ENCODE measurements at regions not wholly inside any gene's neighbourhood (a gene's known extent, or its start where the extent isn't known, plus 50 kb on each side); places are given as distances from the start of the nearest gene placed in this dataset.
"Not testable (repeated sequence)": the region's sequence is repeated elsewhere in the genome, so short reads cannot be mapped to it uniquely, and the experiment has no call there.

DNA sequence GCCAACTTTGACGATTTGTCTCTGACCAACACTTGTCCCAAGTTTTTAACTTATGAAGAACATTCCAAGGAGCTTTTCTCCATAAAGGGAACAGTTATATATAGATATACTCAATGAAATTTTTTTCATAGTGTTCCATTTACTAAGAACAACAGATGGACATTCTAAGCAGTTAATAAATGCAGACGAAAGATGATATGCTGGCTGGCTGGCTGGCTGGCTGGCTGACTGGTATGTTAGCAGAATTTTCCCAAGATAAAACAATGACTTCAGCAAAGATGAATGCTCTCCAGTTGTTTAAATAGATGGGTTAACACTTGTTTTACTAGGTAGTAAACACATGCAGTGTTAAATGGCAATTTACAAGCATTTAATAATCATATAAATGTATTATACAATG is 62.2 kb downstream of the SPANXN3 start:
- DNase-seq: no peak

DNA sequence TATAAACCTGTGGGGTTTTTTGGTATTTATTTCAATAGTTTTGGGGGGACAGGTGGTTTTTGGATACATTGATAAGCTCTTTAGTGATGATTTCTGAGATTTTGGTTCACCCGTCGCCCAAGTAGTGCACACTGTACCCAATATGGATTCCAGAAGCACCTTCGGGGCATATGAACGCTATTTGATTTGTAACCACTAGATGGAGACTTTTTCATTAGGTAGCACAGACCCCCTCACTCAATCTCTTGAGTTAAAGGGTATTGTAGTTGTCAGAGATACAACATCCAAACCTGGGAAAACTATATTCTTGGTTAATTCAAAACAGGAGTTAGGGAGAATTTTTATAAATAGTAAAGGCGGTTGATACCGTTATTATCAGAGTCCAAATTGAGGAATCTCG is 79.8 kb downstream of the SPANXN3 start:
- DNase-seq: no peak

DNA sequence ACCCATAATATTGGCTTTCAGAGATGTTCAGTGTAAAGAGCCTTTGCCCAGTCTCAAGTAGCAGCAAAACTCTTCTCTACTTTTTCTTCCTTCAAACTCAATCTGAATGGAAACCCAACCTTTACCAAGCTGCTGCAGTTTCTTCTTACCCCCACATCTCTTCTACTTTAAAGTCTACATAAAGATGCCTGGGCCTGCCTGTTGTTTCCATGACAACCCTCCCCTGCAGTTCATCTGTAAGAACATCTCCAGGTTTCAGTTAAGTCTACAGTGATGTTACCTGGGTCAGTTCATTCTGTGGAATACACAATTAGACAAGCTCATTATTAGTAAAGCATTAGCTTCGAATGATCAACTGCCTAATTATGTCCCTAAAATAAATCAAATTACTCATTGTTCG is 81.4 kb downstream of the SPANXN3 start:
- no peak for DNase-seq

DNA sequence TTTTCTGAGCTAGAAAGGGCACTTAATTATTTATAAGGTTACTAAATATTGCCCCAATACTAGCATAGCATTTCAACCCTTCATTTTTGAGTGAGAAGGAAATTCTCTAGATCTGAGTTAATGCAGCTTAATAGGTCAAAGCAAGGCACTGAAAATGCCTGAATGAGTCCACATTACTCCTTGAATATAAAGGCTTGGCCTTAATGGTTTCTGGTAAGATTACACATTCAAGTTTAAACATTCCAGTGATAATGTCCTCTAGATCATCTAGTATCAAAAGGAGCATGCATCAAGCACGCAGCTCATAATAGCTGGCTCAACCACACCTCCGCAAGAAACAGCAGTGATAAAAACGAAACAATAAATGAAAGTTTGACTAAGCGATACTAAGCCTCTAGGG is 87.5 kb downstream of the SPANXN3 start:
- no peak for DNase-seq

DNA sequence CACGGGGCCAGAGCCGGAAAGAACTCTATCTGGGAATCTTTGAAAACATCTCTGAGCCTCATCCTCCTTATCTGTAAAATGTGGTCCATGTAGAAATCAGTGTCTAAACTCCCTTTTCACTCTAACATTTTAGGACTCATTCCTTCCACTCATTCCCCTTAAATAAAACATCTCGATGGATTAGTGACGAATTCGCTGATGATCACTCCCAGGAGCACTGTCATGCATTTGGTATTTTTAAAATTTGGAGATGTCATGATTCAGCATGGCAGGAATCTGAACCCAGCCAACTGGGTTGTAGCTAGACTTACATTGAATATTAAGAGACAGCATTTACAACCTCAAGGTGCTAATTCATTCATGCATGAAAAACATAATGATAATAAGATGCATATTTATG is 88.1 kb downstream of the SPANXN3 start:
- no peak for DNase-seq

DNA sequence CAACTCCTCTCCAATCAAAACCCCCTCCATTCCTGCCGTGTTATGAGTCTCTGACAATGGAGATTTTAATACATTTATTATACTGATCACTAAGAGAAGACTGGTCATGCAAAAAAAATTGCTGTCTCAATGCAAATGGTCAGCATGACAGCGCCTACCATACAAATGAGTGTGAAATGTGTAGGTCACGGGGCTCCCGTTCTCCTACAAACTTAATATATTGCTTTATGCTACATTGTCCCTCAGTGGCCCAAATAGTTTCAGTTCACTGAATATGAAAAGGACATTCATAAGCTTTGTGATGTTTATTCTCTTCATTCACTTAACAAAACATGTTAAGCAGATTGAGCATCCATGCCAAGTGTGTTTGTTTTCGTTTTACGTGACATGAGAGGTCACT is 116.1 kb downstream of the SPANXN3 start:
- DNase-seq: no peak

DNA sequence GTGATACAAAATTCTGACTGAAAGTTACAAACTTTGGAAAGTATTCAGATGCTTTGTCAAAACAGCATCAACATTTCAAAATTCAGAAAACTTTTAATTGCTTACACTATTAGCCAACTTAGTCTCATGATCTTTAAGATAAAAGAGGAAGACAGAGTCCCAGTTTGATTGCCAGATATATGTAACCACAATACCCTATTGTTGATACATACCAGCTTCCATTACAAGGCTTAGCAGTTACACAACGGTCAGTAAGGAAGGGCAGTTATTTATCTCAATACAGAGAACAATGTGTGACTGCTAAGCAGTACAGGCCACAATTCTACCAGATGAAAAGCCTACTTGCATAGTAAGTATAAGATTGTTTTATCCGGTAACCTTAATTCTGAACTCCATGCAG is 138.4 kb downstream of the SPANXN3 start:
- DNase-seq: peak; percentile 0

DNA sequence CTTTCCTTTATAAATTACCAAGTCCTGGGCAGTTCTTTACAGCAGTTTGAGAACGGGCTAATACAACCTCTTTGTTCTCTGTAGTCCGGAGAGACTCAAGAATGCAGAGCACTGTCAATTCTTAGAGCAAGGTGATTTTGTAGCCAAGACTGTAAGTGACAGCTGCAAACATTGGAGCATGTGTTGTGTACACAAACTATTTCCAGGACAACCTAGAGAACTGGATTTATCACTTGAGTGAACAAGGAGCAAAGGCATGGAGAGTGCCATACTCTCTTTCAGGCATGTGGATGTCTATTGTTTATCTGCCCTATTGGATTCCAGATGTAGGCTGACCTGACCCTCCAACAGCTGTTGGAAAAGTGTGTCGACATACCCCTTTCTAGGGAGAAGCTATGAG is 153.9 kb downstream of the SPANXN3 start:
- DNase-seq: no peak

DNA sequence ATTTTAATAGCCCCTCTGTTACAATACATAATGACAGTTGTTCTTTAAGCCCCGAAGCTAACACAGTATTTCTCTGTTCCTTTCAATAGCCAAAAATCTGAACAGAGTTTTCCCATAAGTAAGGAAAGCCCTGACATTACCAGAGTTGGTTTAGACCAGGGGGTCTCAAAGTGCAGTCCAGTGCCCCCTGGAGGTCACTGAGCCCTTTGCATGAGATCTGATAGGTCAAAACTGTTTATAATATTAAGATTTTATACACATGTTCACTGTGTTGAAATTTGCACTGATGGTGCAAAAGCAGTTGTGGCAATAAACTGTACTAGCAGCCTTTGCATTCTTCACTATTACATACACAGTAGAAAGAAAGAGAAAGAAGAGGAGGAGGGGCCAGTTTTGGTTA is 177.1 kb downstream of the SPANXN3 start:
- no peak for DNase-seq

DNA sequence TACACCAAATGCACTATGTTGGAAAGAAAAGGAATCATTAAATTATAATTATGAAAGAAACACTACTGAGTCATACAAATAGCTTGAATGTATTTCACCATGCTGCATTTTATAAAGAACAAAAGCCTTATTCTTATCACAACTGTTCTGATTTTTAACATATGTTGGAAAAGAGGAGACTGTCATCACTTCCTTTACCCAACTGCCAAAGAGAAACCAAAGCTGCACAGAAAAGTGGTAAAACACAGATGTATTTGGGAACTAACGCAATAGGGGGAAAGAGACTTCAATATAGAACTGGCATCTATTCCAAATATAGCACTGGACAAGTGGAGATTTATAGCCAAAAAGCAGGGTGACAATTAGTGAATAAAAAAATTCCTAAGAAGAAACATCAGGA is 181.0 kb downstream of the SPANXN3 start:
- DNase-seq: no peak

DNA sequence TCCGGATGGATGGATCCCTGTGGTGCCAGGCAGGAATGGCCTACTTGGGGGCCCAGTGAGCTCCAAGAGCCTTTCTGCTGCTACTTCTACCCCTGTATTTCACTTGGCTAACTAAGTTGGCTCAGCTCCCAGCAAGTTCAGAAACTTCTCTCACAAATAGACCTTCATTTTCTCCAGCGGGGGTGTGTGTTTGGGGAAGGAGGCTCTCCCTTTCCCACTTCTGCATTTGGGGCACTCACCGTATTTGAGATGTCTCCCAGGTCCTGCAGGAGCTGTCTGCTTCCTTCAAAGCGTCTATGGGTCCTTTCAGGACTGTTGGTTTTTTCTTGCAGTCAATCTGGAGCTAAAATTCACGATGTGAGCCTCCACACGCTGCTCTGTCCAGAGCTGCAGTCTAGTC is 197.7 kb downstream of the SPANXN3 start:
- no peak for DNase-seq

DNA sequence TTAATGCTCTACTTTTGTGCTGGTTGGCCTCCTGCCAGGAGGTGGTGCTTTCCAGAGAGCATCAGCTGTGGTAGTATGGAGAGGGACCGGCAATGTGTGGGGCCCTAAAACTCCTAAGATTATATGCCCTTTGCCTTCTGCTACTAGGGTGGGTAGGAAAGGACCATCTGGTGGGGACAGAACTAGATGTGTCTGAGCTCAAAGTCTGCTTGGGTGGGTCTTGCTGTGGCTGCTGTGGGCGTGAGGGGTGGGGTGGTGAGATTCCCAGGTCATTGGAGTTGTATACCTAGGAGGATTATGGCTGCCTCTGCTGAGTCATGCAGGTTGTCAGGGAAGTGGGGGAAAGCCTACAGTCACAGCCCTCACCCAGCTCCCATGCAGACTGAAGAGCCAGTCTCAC is 198.4 kb downstream of the SPANXN3 start:
- not testable (repeated sequence) for DNase-seq

DNA sequence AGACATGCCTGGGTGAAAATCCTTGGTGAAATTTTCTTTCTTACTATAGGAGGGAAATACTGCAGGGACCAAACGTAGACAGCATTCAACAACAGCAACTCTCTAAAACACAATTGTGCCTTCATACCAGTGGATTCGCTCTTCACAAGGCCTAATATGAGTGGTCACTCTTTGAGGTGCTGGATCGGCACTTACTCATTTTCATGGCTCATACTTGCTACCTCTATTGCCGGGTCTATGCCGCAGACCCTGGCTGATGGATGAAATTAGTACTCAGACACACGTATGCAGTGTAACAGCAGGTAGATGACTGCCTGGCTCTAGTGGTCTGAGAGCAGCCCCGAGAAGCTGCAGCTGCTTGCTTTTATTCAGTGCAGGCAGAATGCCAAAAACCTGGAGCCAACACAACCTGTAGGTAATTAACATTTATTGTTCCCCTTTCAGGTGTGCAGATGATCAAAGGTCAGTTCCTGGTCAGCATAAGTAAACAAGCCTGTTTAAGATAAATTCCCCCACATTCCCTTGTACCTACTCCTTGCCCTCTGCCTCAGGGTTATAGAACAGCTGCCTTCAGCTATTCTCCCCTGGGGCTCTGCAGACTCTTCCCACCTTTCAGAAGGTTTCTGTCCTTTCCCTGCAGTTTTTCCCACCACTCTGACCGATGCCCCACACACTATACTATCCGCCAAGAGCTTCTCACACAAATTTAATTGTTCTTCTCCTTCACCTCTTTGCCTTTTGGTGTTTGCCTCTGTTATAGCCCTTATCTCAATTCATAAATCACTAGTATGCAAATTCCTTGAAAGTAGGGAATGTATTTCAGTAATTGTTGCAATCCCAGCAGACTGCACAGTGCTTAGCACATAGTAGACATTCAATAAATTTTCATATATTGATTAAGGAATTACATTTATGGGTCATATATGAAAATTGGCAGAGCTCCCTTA is 210.0 kb downstream of the SPANXN3 start:
- no peak for DNase-seq

DNA sequence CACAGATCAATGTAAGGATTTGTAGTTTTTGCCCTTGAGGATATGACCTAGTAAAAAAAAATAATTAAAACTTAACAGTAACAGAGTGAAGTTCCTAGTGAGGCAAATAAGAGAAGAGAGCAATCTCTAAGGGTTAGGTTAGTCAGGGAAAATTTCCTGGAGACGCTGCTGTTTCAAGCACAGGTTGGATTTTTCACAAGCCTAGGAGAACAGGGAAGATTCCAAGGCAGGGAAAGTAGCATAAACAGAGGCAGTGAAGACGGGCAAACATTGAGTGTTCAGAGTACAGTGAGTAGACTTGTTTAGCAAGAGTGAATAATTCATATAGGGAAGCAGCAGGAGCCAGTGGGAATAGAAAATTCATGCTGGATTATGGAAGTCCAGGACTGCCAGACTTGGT is 212.8 kb downstream of the SPANXN3 start:
- DNase-seq: no peak

DNA sequence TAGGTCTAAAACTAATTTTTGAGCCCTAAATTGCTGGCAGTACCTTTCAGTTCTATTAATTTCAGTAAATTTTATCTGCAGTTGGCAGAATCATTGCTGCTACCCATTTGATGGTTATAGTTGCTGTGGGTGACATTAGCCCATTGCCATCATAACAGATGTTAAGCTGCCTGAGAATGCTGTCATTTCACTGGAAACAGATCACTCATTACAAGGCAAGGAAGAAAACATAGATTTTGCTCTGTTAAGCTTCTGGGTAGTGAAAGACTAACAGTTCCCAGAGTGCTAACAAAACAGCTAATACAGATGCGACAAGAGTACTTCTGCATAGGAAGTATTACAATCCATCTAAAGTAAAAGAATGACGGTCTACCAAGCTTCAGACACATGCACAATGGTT is 213.2 kb downstream of the SPANXN3 start:
- DNase-seq: no peak

DNA sequence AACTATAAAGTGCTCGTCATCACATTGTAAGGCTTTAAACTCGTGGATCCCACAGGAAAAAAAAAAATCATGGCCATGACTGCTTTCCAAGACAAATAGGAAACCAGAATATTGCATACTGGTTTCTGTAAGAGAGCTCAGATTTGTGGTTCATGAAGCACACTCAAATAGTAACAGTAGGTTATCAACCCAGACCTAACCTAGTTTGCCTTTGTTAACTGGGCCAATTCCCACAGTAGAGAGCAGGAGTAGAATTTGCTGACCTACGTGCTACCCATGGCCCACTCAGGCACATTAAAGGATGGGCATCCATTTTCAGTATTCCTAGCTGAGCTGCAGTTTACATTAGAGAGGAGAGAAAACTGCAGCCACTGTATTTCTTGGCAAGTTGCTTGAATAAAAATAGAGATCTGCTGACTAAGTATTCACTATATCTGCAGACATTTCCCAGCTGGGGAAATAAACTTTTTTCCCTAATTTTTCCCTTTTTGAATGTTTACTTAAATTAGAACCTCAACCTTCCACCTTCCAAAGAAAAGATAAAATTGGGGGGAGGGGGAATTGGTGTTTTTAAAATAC is 218.5 kb downstream of the SPANXN3 start:
- no peak for DNase-seq

DNA sequence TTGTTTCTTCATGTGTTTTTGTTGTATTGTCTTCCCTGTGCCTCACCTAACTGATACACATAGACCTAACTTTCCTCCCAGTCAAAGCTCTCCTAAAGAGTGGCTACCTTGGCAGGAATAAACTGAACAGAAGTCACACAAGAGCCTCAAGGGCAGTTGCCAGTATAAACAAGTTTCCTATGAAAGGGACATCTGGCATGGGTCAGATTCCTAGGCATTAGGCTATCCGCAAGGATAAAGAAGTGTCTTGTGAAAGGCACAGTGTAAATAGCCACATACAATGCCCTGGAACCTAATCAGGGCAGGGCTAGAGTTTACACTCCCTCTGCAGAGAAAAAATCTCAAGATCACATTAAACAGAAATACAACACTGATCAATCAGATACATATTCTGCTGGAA is 220.8 kb downstream of the SPANXN3 start:
- no peak for DNase-seq

DNA sequence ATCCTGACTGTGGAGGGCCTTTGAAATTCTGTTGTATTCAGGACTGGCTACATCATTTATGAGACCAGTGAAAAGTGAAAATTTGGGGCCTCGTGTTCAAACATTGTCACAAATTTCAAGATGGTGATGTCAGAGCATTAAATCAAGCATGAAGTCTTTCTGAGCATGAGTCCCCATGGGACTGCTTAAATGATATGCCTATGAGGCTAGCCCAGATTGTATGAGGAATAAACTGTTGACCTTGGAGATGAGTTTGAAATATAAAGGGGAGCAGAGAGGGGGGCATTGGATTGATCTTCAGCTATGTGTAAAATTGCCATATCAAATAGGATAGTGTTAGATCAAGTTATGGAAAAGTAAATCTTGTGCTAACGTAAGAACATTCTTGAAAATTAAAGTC is 230.0 kb downstream of the SPANXN3 start:
- DNase-seq: no peak

DNA sequence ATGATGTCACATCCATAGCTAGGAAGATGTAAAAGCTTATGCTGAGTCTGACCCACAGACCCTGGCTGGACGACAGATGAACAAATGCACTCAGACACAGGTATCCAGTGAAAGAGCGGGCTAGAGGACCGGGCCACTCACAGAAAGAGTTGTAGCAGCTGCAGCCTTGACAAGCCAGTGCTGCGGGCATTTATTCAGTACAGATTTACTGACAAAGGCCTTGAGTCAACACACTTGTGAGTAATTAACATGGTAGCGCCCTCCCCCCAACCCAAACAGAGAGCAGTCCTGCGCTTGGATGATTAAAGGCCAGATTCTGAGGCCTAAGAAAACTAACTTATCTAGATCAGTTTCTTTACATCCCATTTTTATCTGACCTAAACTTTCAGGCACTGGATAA is 244.6 kb downstream of the SPANXN4 start:
- no peak for DNase-seq

DNA sequence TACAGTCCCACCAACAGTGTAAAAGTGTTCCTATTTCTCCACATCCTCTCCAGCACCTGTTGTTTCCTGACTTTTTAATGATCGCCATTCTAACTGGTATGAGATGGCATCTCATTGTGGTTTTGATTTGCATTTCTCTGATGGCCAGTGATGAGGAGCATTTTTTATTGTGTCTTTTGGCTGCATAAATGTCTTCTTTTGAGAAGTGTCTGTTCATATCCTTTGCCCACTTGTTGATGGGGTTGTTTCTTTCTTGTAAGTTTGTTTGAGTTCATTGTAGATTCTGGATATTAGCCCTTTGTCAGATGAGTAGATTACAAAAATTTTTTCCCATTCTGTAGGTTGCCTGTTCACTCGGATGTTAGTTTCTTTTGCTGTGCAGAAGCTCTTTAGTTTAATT is 218.9 kb downstream of the SPANXN4 start:
- DNase-seq: not testable (repeated sequence)

DNA sequence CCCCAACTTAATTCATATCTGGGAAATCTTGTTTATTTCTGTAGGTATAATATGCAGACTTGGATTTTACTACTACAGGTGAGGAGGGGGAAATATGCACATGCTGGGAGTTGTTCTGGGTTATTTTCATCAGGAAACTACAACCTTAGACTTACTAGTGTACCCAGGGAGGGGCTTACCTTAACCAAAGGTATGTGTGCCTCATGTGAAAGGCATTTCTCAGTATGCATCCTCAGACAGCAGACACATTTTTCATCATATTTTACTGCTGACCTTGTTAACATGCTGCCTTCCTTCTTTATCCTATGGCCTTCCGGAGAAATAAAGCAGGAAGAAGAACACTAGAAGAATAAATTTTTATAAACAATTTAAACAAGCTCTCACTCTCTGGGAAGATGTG is 214.9 kb downstream of the SPANXN4 start:
- no peak for DNase-seq

DNA sequence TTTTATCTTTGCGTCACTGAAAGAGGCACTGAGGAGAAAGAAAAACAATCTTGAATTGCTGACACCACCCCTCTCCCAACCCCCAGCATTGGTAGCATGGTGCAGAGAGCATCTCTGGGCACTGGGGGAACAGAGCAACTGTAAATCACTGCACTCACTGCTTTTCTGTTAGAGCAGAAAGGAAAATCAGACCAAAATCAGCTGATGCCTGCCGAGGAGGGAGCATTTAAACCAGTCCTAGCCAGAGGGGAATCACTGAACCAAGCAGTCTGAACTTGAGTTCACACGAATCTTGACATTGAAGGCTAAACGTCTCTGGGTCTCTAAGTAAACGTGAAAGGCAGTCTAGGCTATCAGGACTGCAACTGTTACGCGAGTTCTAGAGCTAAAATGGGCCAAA is 205.8 kb downstream of the SPANXN4 start:
- DNase-seq: no peak

DNA sequence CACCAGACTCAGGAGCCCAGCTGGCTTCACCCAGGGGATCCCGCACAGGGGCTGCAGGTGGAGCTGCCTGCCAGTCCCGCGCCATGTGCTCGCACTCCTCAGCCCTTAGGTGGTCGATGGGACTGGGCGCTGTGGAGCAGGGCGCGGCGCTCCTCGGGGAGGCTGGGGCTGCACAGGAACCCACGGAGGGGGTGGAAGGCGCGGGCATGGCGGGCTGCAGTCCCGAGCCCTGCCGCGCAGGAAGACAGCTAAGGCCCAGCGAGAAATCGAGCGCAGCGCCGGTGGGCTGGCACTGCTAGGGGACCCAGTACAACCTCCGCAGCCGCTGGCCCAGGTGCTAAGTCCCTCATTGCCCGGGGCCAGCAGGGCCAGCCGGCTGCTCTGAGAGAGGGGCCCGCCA is 202.9 kb downstream of the SPANXN4 start:
- not testable (repeated sequence) for DNase-seq

DNA sequence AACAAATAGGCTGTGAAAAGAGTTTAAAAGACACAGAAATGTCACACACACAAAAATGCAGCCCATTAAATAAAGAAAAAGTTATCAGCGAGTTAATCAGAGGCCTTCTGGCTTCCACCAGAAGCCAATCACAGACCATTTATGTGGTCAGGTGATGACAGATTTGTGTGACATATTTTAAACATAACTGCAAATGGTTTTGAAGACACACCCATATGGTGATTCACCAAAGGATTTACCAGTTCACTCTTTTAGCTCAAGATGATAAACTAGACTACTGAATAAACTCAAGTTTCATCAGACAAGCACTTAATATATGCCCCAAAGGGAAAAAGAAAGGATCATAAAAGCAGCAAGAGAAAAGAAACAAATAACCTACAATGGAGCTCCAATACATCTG is 181.2 kb downstream of the SPANXN4 start:
- no peak for DNase-seq

DNA sequence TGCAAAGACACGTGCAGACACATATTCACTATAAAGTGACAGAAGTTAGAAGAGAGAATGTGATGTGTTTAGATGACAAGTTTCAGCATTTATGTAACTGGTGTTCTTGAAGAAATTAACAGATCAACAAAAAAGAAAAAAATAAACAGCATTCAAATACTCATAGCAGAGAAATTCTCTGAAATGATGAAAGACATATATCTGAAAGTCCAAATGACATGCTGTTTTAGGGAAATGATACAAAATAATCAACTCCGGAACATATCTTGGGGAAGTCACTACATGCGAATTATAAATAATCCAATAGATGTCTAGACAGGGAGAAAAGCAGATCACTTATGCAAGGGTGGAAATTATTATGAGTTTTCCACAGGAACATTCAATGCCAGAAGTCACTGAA is 146.0 kb downstream of the SPANXN4 start:
- no peak for DNase-seq
